PFSK-1 (cell line): ENCODE measurements at regions not wholly inside any gene's neighbourhood (a gene's known extent, or its start where the extent isn't known, plus 50 kb on each side); places are given as distances from the start of the nearest gene placed in this dataset.

ENCODE experiments used
- FOXP2 ChIP-seq: optimal IDR thresholded peaks from 2 replicates; pipeline ENCODE3; 2011; ENCODE audit warnings: borderline replicate concordance, control low read depth, inconsistent platforms; ENCODE audit not compliant: insufficient read depth; ENCODE audit errors: extremely low read length, extremely low read depth
- POLR2AphosphoS5 ChIP-seq: IDR thresholded peaks from 2 replicates; pipeline ENCODE4 v1.6.1; 2012; ENCODE audit warnings: low read depth, mild to moderate bottlenecking, control low read depth, low read length, moderate library complexity
- REST ChIP-seq, 2 experiments: IDR thresholded peaks; 2 replicates each; pipeline versions ENCODE4 v1.6.1 to v1.8.0; 2011 to 2012; ENCODE audit warnings: low read depth in 2 of 2, low read length in 2 of 2, control low read depth in 1 of 2, inconsistent platforms in 1 of 2, mild to moderate bottlenecking in 1 of 2, moderate library complexity in 1 of 2; ENCODE audit not compliant: insufficient read depth in 1 of 2
- SIN3A ChIP-seq: IDR thresholded peaks from 2 replicates; pipeline ENCODE4 v1.6.1; 2012; ENCODE audit warnings: mild to moderate bottlenecking, low read length, moderate library complexity, borderline replicate concordance; ENCODE audit not compliant: insufficient read depth
- TAF1 ChIP-seq: IDR thresholded peaks from 2 replicates; pipeline ENCODE4 v1.6.1; 2012; ENCODE audit warnings: low read length, control low read depth, borderline replicate concordance; ENCODE audit not compliant: insufficient read depth

- TF ChIP-seq POLR2AphosphoS5 (no peak), REST (IDR thresholded peaks at IDR 0.05; ENCODE audit: insufficient read depth in 1 of 2, low read depth in 2 of 2, low read length in 2 of 2) (no peak), TAF1 (no peak), FOXP2 (no peak), SIN3A (no peak)
Measured at GRCh38 chr2:100632759-100633158, 70.0 kb downstream of the PDCL3 start.

- TF ChIP-seq POLR2AphosphoS5: no peak
- no peak for TF ChIP-seq FOXP2
- TF ChIP-seq REST (IDR thresholded peaks at IDR 0.05; ENCODE audit: insufficient read depth in 1 of 2, low read depth in 2 of 2, low read length in 2 of 2): no peak
- TF ChIP-seq SIN3A: no peak
- no peak for TF ChIP-seq TAF1
Measured at GRCh38 chr2:100639588-100640390, 77.0 kb downstream of the PDCL3 start.

- TF ChIP-seq POLR2AphosphoS5 (no peak), SIN3A (no peak), TAF1 (no peak), REST (IDR thresholded peaks at IDR 0.05; ENCODE audit: insufficient read depth in 1 of 2, low read depth in 2 of 2, low read length in 2 of 2) (no peak), FOXP2 (no peak)
Measured at GRCh38 chr2:100640431-100641124, 77.8 kb downstream of the PDCL3 start.

- TF ChIP-seq REST (IDR thresholded peaks at IDR 0.05; ENCODE audit: insufficient read depth in 1 of 2, low read depth in 2 of 2, low read length in 2 of 2) (no peak), SIN3A (no peak), POLR2AphosphoS5 (no peak), TAF1 (no peak), FOXP2 (no peak)
Measured at GRCh38 chr2:100641125-100641435, 78.3 kb downstream of the PDCL3 start.
